Ascending aorta (tissue), 2 donors: ENCODE measurements at regions not wholly inside any gene's neighbourhood (a gene's known extent, or its start where the extent isn't known, plus 50 kb on each side); places are given as distances from the start of the nearest gene placed in this dataset.

Experiments used
- DNase-seq, 2 donors: peaks; one replicate each; pipeline ENCODE4 v3.0.0-alpha.2; 2019; ENCODE audit warnings: low spot score in 2 of 2
- H3K27ac ChIP-seq, 2 donors: fragments of 200-600 bp; sonication (generic); one replicate each; pipeline ENCODE4 v1.5.1; 2016 to 2017; ENCODE audit warnings: mild to moderate bottlenecking in 1 of 2
- H3K27me3 ChIP-seq: fragments of 200-600 bp; sonication (generic); one replicate; pipeline ENCODE4 v1.5.1; 2017
- H3K36me3 ChIP-seq, 2 donors: fragments of 200-600 bp; sonication (generic); one replicate each; pipeline ENCODE4 v1.5.1; 2016
- H3K4me1 ChIP-seq, 2 donors: fragments of 200-600 bp; sonication (generic); one replicate each; pipeline ENCODE4 v1.5.1; 2016 to 2017; ENCODE audit warnings: mild to moderate bottlenecking in 1 of 2
- H3K4me3 ChIP-seq, 2 donors: fragments of 200-600 bp; sonication (generic); one replicate each; pipeline ENCODE4 v1.5.1; 2016 to 2017; ENCODE audit warnings: mild to moderate bottlenecking in 1 of 2
- H3K9me3 ChIP-seq, 2 donors: fragments of 200-600 bp; sonication (generic); one replicate each; pipeline ENCODE4 v1.5.1; 2016
- CTCF ChIP-seq, 3 experiments: fragments of 200-600 bp in 2 of 3; fragments of 450-650 bp in 1 of 3; sonication (generic) in 2 of 3; IDR thresholded peaks; one replicate each; pipeline ENCODE4 v1.5.1; 2016 to 2019; ENCODE audit warnings: antibody characterized with exemption in 3 of 3, mild to moderate bottlenecking in 1 of 3, moderate library complexity in 1 of 3
- intact Hi-C: fragments of 100-400 bp; cut with DNase I; formaldehyde crosslinking; loops from one replicate; pipeline ENCODE4 v1.15.1; 2023

- DNase-seq, result no peak
- no peaks in the 10 kb centered on the region for H3K9me3 ChIP-seq
These were observed 96.1 kb upstream of the SGCD start for GRCh38 chr5:156230887-156231286.

GRCh38 chr5:156232251-156232869 is 94.6 kb upstream of the SGCD start:
- Histone ChIP-seq H3K9me3 (no peaks in the 10 kb centered on the region), H3K4me3 (no peak overlapping the region), H3K4me1 (no peaks in the 10 kb centered on the region), H3K36me3 (no peaks in the 10 kb centered on the region), H3K27ac (no peak overlapping the region), H3K27me3 (no peaks in the 10 kb centered on the region)
- TF ChIP-seq CTCF (IDR thresholded peaks at IDR 0.05), result no peak
- no peak for DNase-seq
- intact Hi-C loops, result no loop called here

More at GRCh38 chr5:156230887-156231286, 96.1 kb upstream of the SGCD start:
- intact Hi-C loops, result no loop called here
- no peak overlapping the region for H3K4me3 ChIP-seq
- H3K27ac ChIP-seq, result no peak overlapping the region
- no peaks in the 10 kb centered on the region for H3K36me3 ChIP-seq
- no peaks in the 10 kb centered on the region for H3K27me3 ChIP-seq
- H3K4me1 ChIP-seq, result no peaks in the 10 kb centered on the region
- no peak for TF ChIP-seq CTCF (IDR thresholded peaks at IDR 0.05)

- no peaks in the 10 kb centered on the region for H3K27me3 ChIP-seq
- intact Hi-C loops, result no loop called here
- no peaks in the 10 kb centered on the region for H3K4me1 ChIP-seq
- no peak for TF ChIP-seq CTCF (IDR thresholded peaks at IDR 0.05)
- no peaks in the 10 kb centered on the region for H3K9me3 ChIP-seq
- no peaks in the 10 kb centered on the region for H3K36me3 ChIP-seq
- no peak for DNase-seq
- H3K27ac ChIP-seq, result no peak overlapping the region
- no peak overlapping the region for H3K4me3 ChIP-seq
These were observed 89.6 kb upstream of the SGCD start for GRCh38 chr5:156237361-156237760.

- Histone ChIP-seq H3K36me3 (no peaks in the 10 kb centered on the region), H3K4me1 (no peaks in the 10 kb centered on the region), H3K27ac (no peak overlapping the region), H3K9me3 (no peaks in the 10 kb centered on the region), H3K4me3 (no peak overlapping the region), H3K27me3 (no peaks in the 10 kb centered on the region)
- no peak for DNase-seq
- no peak for TF ChIP-seq CTCF (IDR thresholded peaks at IDR 0.05)
- intact Hi-C loops, result no loop called here
These were observed 87.2 kb upstream of the SGCD start for GRCh38 chr5:156239800-156240199.

- H3K36me3 ChIP-seq, result no peaks in the 10 kb centered on the region
- no peaks in the 10 kb centered on the region for H3K27me3 ChIP-seq
- intact Hi-C loops, result no loop called here
- H3K4me3 ChIP-seq, result no peak overlapping the region
- no peaks in the 10 kb centered on the region for H3K9me3 ChIP-seq
- H3K4me1 ChIP-seq, result no peaks in the 10 kb centered on the region
- H3K27ac ChIP-seq, result no peak overlapping the region
- TF ChIP-seq CTCF (IDR thresholded peaks at IDR 0.05), result no peak
- DNase-seq, result no peak
These were observed 86.5 kb upstream of the SGCD start for GRCh38 chr5:156240414-156240813.

GRCh38 chr5:156241266-156241665 is 85.7 kb upstream of the SGCD start:
- Histone ChIP-seq H3K27me3 (no peaks in the 10 kb centered on the region), H3K4me3 (no peak overlapping the region), H3K36me3 (no peaks in the 10 kb centered on the region), H3K9me3 (no peaks in the 10 kb centered on the region), H3K27ac (no peak overlapping the region), H3K4me1 (no peaks in the 10 kb centered on the region)
- no peak for TF ChIP-seq CTCF (IDR thresholded peaks at IDR 0.05)
- DNase-seq, result no peak
- intact Hi-C loops, result no loop called here
